ENCODE measurements at regions not wholly inside any gene's neighbourhood (a gene's known extent, or its start where the extent isn't known, plus 50 kb on each side); places are given as distances from the start of the nearest gene placed in this dataset.

- FAIRE-seq, result peak; percentile 62
- Histone ChIP-seq H2AFZ (ENCODE audit: low read depth, low read length) (no peak overlapping the region), H3K36me3 (ENCODE audit: control insufficient read depth in 2 of 2, extremely low read depth in 1 of 2, insufficient read depth in 2 of 2, low read length in 2 of 2) (no peaks in the 10 kb centered on the region), H3K27ac (ENCODE audit: insufficient read depth, low read depth, low read length) (no peak overlapping the region), H3K4me3 (replicated peaks in 1 of 3; ENCODE audit: insufficient read depth in 1 of 3, low read depth in 1 of 3, low read length in 3 of 3) (no peak overlapping the region), H3K79me2 (ENCODE audit: control insufficient read depth, insufficient read depth, low read length) (no peaks in the 10 kb centered on the region), H3K4me1 (ENCODE audit: control insufficient read depth, extremely low read depth, insufficient read depth, low read length) (peaks cover 6% of the 10 kb centered on the region), H4K20me1 (replicated peaks; ENCODE audit: control insufficient read depth, extremely low read depth, insufficient read depth, low read length) (no peaks in the 10 kb centered on the region), H3K27me3 (ENCODE audit: control insufficient read depth in 2 of 2, insufficient read depth in 2 of 2, low read length in 2 of 2) (no peaks in the 10 kb centered on the region), H3K9me3 (replicated peaks; ENCODE audit: control insufficient read depth, insufficient read depth, low read length) (no peaks in the 10 kb centered on the region), H3K9ac (replicated peaks; ENCODE audit: extremely low read depth, insufficient read depth, low read length) (no peak overlapping the region), H3K9me1 (replicated peaks; ENCODE audit: control insufficient read depth, extremely low read depth, insufficient read depth, low read length) (no peaks in the 10 kb centered on the region), H3K4me2 (ENCODE audit: insufficient read depth, low read length) (no peak overlapping the region)
- TF ChIP-seq POLR2AphosphoS5 (IDR thresholded peaks at IDR 0.05; ENCODE audit: insufficient read depth, low read depth, low read length) (no peak), MYC (IDR thresholded peaks at IDR 0.05; ENCODE audit: low read depth, low read length) (no peak), CTCF (IDR thresholded peaks at IDR 0.05; ENCODE audit: extremely low read depth in 1 of 2, insufficient read depth in 1 of 2, low read depth in 1 of 2, low read length in 2 of 2) (no peak), GATA2 (IDR thresholded peaks at IDR 0.05; ENCODE audit: insufficient read depth, insufficient read length, low read depth, low read length) (no peak), MAX (IDR thresholded peaks at IDR 0.05; ENCODE audit: insufficient read depth, insufficient read length) (no peak), JUN (IDR thresholded peaks at IDR 0.05; ENCODE audit: borderline replicate concordance, insufficient read depth, insufficient read length, low read depth) (no peak), EZH2 (IDR thresholded peaks at IDR 0.05; ENCODE audit: borderline replicate concordance, low read depth, low read length, severe bottlenecking) (no peak), POLR2A (IDR thresholded peaks at IDR 0.05; ENCODE audit: low read depth, low read length) (no peak)
- dilution Hi-C loops (cut with MboI; ENCODE audit: extremely low pct_ligation_motif_present, low sequenced_read_pairs) (no loop called here), intact Hi-C loops (cut with micrococcal nuclease) (no loop called here)
- CTCF ChIA-PET, result interaction anchor here (0.6 kb wide), 1 partner anchor 39 kb away, joined by 3 read pairs; no protein-coding TSS in a partner anchor
- BruUV-seq (replicated peaks), result no TSS peak
- no peak for DNase-seq (ENCODE audit: low read depth, low spot score)
- POLR2A ChIA-PET, result no interaction called here
These were observed 135.4 kb upstream of the FRMPD4 start for GRCh38 chrX:12002876-12003275.
